ENCODE measurements at regions not wholly inside any gene's neighbourhood (a gene's known extent, or its start where the extent isn't known, plus 50 kb on each side); places are given as distances from the start of the nearest gene placed in this dataset.

GRCh38 chr10:8416192-8416701 lies 361.8 kb downstream of the GATA3 start:
- Histone ChIP-seq H3K36me3 (ENCODE audit: control insufficient read depth, insufficient read depth, low read length, severe bottlenecking) (no peaks in the 10 kb centered on the region), H3K4me3 (ENCODE audit: low read length) (no peak overlapping the region), H3K27me3 (replicated peaks; ENCODE audit: control insufficient read depth, insufficient read depth, low read length) (no peaks in the 10 kb centered on the region), H3K9ac (ENCODE audit: low read length) (no peak overlapping the region), H3K9me3 (ENCODE audit: control insufficient read depth, low read length) (no peaks in the 10 kb centered on the region), H3K4me1 (ENCODE audit: control insufficient read depth, insufficient read depth, low read length) (no peaks in the 10 kb centered on the region)
- DNase-seq (ENCODE audit: low read depth): no peak

GRCh38 chr10:8416760-8417159 lies 362.3 kb downstream of the GATA3 start:
- DNase-seq (ENCODE audit: low read depth): no peak
- Histone ChIP-seq H3K27me3 (replicated peaks; ENCODE audit: control insufficient read depth, insufficient read depth, low read length) (no peaks in the 10 kb centered on the region), H3K4me3 (ENCODE audit: low read length) (no peak overlapping the region), H3K9me3 (ENCODE audit: control insufficient read depth, low read length) (no peaks in the 10 kb centered on the region), H3K9ac (ENCODE audit: low read length) (no peak overlapping the region), H3K4me1 (ENCODE audit: control insufficient read depth, insufficient read depth, low read length) (no peaks in the 10 kb centered on the region), H3K36me3 (ENCODE audit: control insufficient read depth, insufficient read depth, low read length, severe bottlenecking) (no peaks in the 10 kb centered on the region)

GRCh38 chr10:8417631-8418030 lies 363.1 kb downstream of the GATA3 start:
- Histone ChIP-seq H3K4me1 (ENCODE audit: control insufficient read depth, insufficient read depth, low read length) (no peaks in the 10 kb centered on the region), H3K4me3 (ENCODE audit: low read length) (no peak overlapping the region), H3K27me3 (replicated peaks; ENCODE audit: control insufficient read depth, insufficient read depth, low read length) (no peaks in the 10 kb centered on the region), H3K36me3 (ENCODE audit: control insufficient read depth, insufficient read depth, low read length, severe bottlenecking) (no peaks in the 10 kb centered on the region), H3K9ac (ENCODE audit: low read length) (no peak overlapping the region), H3K9me3 (ENCODE audit: control insufficient read depth, low read length) (no peaks in the 10 kb centered on the region)
- no peak for DNase-seq (ENCODE audit: low read depth)

GRCh38 chr10:8418631-8419030 lies 364.1 kb downstream of the GATA3 start:
- Histone ChIP-seq H3K36me3 (ENCODE audit: control insufficient read depth, insufficient read depth, low read length, severe bottlenecking) (no peaks in the 10 kb centered on the region), H3K9ac (ENCODE audit: low read length) (no peak overlapping the region), H3K4me3 (ENCODE audit: low read length) (no peak overlapping the region), H3K4me1 (ENCODE audit: control insufficient read depth, insufficient read depth, low read length) (no peaks in the 10 kb centered on the region), H3K9me3 (ENCODE audit: control insufficient read depth, low read length) (no peaks in the 10 kb centered on the region), H3K27me3 (replicated peaks; ENCODE audit: control insufficient read depth, insufficient read depth, low read length) (no peaks in the 10 kb centered on the region)
- no peak for DNase-seq (ENCODE audit: low read depth)

GRCh38 chr10:8420182-8420581 lies 365.7 kb downstream of the GATA3 start:
- no peaks in the 10 kb centered on the region for H3K36me3 ChIP-seq (ENCODE audit: control insufficient read depth, insufficient read depth, low read length, severe bottlenecking)
- no peaks in the 10 kb centered on the region for H3K9me3 ChIP-seq (ENCODE audit: control insufficient read depth, low read length)
- DNase-seq (ENCODE audit: low read depth): no peak
- H3K4me3 ChIP-seq (ENCODE audit: low read length): no peak overlapping the region
- no peaks in the 10 kb centered on the region for H3K4me1 ChIP-seq (ENCODE audit: control insufficient read depth, insufficient read depth, low read length)
- H3K27me3 ChIP-seq (replicated peaks; ENCODE audit: control insufficient read depth, insufficient read depth, low read length): no peaks in the 10 kb centered on the region
- H3K9ac ChIP-seq (ENCODE audit: low read length): no peak overlapping the region

- Histone ChIP-seq H3K9ac (ENCODE audit: low read length) (no peak overlapping the region), H3K27me3 (replicated peaks; ENCODE audit: control insufficient read depth, insufficient read depth, low read length) (no peaks in the 10 kb centered on the region), H3K4me1 (ENCODE audit: control insufficient read depth, insufficient read depth, low read length) (no peaks in the 10 kb centered on the region), H3K4me3 (ENCODE audit: low read length) (no peak overlapping the region), H3K36me3 (ENCODE audit: control insufficient read depth, insufficient read depth, low read length, severe bottlenecking) (no peaks in the 10 kb centered on the region), H3K9me3 (ENCODE audit: control insufficient read depth, low read length) (no peaks in the 10 kb centered on the region)
- no peak for DNase-seq (ENCODE audit: low read depth)
Measured at GRCh38 chr10:8424555-8425211, 370.2 kb downstream of the GATA3 start.

GRCh38 chr10:8428654-8429053 lies 374.2 kb downstream of the GATA3 start:
- Histone ChIP-seq H3K4me1 (ENCODE audit: control insufficient read depth, insufficient read depth, low read length) (no peaks in the 10 kb centered on the region), H3K9me3 (ENCODE audit: control insufficient read depth, low read length) (no peaks in the 10 kb centered on the region), H3K36me3 (ENCODE audit: control insufficient read depth, insufficient read depth, low read length, severe bottlenecking) (no peaks in the 10 kb centered on the region), H3K27me3 (replicated peaks; ENCODE audit: control insufficient read depth, insufficient read depth, low read length) (peaks cover under 1% of the 10 kb centered on the region), H3K4me3 (ENCODE audit: low read length) (no peak overlapping the region), H3K9ac (ENCODE audit: low read length) (no peak overlapping the region)
- no peak for DNase-seq (ENCODE audit: low read depth)

- DNase-seq (ENCODE audit: low read depth): no peak
- H3K27me3 ChIP-seq (replicated peaks; ENCODE audit: control insufficient read depth, insufficient read depth, low read length): peaks cover 3% of the 10 kb centered on the region
- no peak overlapping the region for H3K4me3 ChIP-seq (ENCODE audit: low read length)
- no peak overlapping the region for H3K9ac ChIP-seq (ENCODE audit: low read length)
- H3K9me3 ChIP-seq (ENCODE audit: control insufficient read depth, low read length): no peaks in the 10 kb centered on the region
- H3K4me1 ChIP-seq (ENCODE audit: control insufficient read depth, insufficient read depth, low read length): no peaks in the 10 kb centered on the region
- H3K36me3 ChIP-seq (ENCODE audit: control insufficient read depth, insufficient read depth, low read length, severe bottlenecking): no peaks in the 10 kb centered on the region
Measured at GRCh38 chr10:8430321-8430720, 375.8 kb downstream of the GATA3 start.

- no peaks in the 10 kb centered on the region for H3K36me3 ChIP-seq (ENCODE audit: control insufficient read depth, insufficient read depth, low read length, severe bottlenecking)
- H3K9ac ChIP-seq (ENCODE audit: low read length): no peak overlapping the region
- H3K27me3 ChIP-seq (replicated peaks; ENCODE audit: control insufficient read depth, insufficient read depth, low read length): peaks cover 3% of the 10 kb centered on the region
- no peak for DNase-seq (ENCODE audit: low read depth)
- no peaks in the 10 kb centered on the region for H3K4me1 ChIP-seq (ENCODE audit: control insufficient read depth, insufficient read depth, low read length)
- no peak overlapping the region for H3K4me3 ChIP-seq (ENCODE audit: low read length)
- H3K9me3 ChIP-seq (ENCODE audit: control insufficient read depth, low read length): no peaks in the 10 kb centered on the region
Measured at GRCh38 chr10:8431511-8431910, 377.0 kb downstream of the GATA3 start.

- Histone ChIP-seq H3K9me3 (ENCODE audit: control insufficient read depth, low read length) (no peaks in the 10 kb centered on the region), H3K4me1 (ENCODE audit: control insufficient read depth, insufficient read depth, low read length) (no peaks in the 10 kb centered on the region), H3K27me3 (replicated peaks; ENCODE audit: control insufficient read depth, insufficient read depth, low read length) (peaks cover 3% of the 10 kb centered on the region), H3K36me3 (ENCODE audit: control insufficient read depth, insufficient read depth, low read length, severe bottlenecking) (no peaks in the 10 kb centered on the region), H3K9ac (ENCODE audit: low read length) (no peak overlapping the region), H3K4me3 (ENCODE audit: low read length) (no peak overlapping the region)
- DNase-seq (ENCODE audit: low read depth): no peak
Measured at GRCh38 chr10:8435186-8436055, 380.9 kb downstream of the GATA3 start.

- no peaks in the 10 kb centered on the region for H3K9me3 ChIP-seq (ENCODE audit: control insufficient read depth, low read length)
- no peaks in the 10 kb centered on the region for H3K36me3 ChIP-seq (ENCODE audit: control insufficient read depth, insufficient read depth, low read length, severe bottlenecking)
- no peaks in the 10 kb centered on the region for H3K4me1 ChIP-seq (ENCODE audit: control insufficient read depth, insufficient read depth, low read length)
- H3K4me3 ChIP-seq (ENCODE audit: low read length): no peak overlapping the region
- DNase-seq (ENCODE audit: low read depth): no peak
- peaks cover 8% of the 10 kb centered on the region for H3K27me3 ChIP-seq (replicated peaks; ENCODE audit: control insufficient read depth, insufficient read depth, low read length)
- no peak overlapping the region for H3K9ac ChIP-seq (ENCODE audit: low read length)
Measured at GRCh38 chr10:8437896-8438295, 383.4 kb downstream of the GATA3 start.
